ENCODE measurements at regions not wholly inside any gene's neighbourhood (a gene's known extent, or its start where the extent isn't known, plus 50 kb on each side); places are given as distances from the start of the nearest gene placed in this dataset.

DNA sequence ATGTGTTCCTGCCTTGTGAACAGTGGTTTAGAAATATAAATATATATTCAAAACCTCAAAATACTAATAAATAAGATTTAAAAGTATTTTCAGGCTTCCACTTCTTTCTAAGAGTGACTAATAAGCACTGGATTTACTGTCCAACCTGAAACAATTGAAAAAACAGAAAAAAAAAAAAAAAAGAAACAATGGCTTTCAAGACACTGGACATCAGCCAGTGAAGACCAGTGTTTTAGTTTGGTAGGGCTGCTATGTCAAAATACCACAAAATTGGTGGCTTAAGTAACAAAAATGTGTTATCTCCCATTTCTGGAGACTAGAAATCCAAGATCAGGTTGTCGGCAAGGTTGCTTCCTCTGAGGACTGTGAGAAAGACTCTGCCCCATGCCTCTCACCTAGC lies 101.4 kb upstream of the PDE7B start:
- TF ChIP-seq, protein P1, sequence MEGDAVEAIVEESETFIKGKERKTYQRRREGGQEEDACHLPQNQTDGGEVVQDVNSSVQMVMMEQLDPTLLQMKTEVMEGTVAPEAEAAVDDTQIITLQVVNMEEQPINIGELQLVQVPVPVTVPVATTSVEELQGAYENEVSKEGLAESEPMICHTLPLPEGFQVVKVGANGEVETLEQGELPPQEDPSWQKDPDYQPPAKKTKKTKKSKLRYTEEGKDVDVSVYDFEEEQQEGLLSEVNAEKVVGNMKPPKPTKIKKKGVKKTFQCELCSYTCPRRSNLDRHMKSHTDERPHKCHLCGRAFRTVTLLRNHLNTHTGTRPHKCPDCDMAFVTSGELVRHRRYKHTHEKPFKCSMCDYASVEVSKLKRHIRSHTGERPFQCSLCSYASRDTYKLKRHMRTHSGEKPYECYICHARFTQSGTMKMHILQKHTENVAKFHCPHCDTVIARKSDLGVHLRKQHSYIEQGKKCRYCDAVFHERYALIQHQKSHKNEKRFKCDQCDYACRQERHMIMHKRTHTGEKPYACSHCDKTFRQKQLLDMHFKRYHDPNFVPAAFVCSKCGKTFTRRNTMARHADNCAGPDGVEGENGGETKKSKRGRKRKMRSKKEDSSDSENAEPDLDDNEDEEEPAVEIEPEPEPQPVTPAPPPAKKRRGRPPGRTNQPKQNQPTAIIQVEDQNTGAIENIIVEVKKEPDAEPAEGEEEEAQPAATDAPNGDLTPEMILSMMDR (IDR thresholded peaks at IDR 0.05; ENCODE audit: low read length), result no peak
- no peak for TF ChIP-seq EZH2 (IDR thresholded peaks at IDR 0.05; ENCODE audit: borderline replicate concordance, low read length)

All from OCI-LY1 (cell line).